ENCODE measurements at regions not wholly inside any gene's neighbourhood (a gene's known extent, or its start where the extent isn't known, plus 50 kb on each side); places are given as distances from the start of the nearest gene placed in this dataset.

DNA sequence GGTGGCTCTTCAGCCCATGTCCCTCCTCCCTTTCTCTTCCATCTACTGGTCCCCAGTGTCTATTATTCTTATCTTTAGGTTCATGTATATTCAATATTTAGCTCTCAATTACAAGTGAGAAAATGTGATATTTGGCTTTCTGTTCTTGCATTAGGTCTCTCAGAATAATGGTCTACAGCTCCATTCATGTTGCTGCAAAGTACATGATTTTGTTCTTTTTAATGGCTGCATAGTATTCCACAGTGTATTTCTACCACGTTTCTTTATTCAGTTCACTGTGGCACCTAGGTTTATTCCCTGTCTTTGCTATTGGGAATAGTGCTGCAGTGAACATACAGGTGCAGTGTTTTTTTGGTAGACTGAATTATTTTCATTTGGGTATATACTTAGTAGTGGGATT, 1308.8 kb downstream of the EFNA5 start:
- no peaks in the 10 kb centered on the region for H3K27me3 ChIP-seq
- WGBS, 2 donors = 67 to 74% methylated on average over 1 of the region's 1 CpG
- no peaks in the 10 kb centered on the region for H3K36me3 ChIP-seq
- H3K27ac ChIP-seq = no peak overlapping the region
- H3K4me1 ChIP-seq = no peaks in the 10 kb centered on the region
- DNase-seq = no peak
- H3K9me3 ChIP-seq = no peaks in the 10 kb centered on the region
- TF ChIP-seq POLR2AphosphoS5 (IDR thresholded peaks at IDR 0.05) (no peak), CTCF (IDR thresholded peaks at IDR 0.05) (no peak), EP300 (IDR thresholded peaks at IDR 0.05) (no peak), POLR2A (IDR thresholded peaks at IDR 0.05) (no peak)
- intact Hi-C loops (cut with DNase I) = no loop called here
- no peak overlapping the region for H3K4me3 ChIP-seq

GRCh38 chr5:106331415-106331814, 1339.3 kb downstream of the EFNA5 start:
- Histone ChIP-seq H3K4me3 (no peak overlapping the region), H3K4me1 (no peaks in the 10 kb centered on the region), H3K36me3 (no peaks in the 10 kb centered on the region), H3K27ac (no peak overlapping the region), H3K9me3 (no peaks in the 10 kb centered on the region), H3K27me3 (no peaks in the 10 kb centered on the region)
- intact Hi-C loops (cut with DNase I) = no loop called here
- no peak for DNase-seq
- TF ChIP-seq CTCF (IDR thresholded peaks at IDR 0.05) = no peak
- TF ChIP-seq POLR2A (IDR thresholded peaks at IDR 0.05) = no peak
- no peak for TF ChIP-seq POLR2AphosphoS5 (IDR thresholded peaks at IDR 0.05)
- TF ChIP-seq EP300 (IDR thresholded peaks at IDR 0.05) = no peak
- WGBS, 2 donors = 83 to 84% methylated on average over 2 of the region's 2 CpGs

- H3K9me3 ChIP-seq = no peaks in the 10 kb centered on the region
- 87 to 93% methylated on average over 2 of the region's 2 CpGs for WGBS, 2 donors
- no peaks in the 10 kb centered on the region for H3K27me3 ChIP-seq
- H3K36me3 ChIP-seq = no peaks in the 10 kb centered on the region
- H3K27ac ChIP-seq = no peak overlapping the region
- TF ChIP-seq EP300 (IDR thresholded peaks at IDR 0.05) (no peak), CTCF (IDR thresholded peaks at IDR 0.05) (no peak), POLR2A (IDR thresholded peaks at IDR 0.05) (no peak)
- no peak overlapping the region for H3K4me3 ChIP-seq
- intact Hi-C loops (cut with DNase I) = no loop called here
- no peak for DNase-seq
- no peaks in the 10 kb centered on the region for H3K4me1 ChIP-seq
Measured at GRCh38 chr5:106324356-106324755, 1346.4 kb downstream of the EFNA5 start.

GRCh38 chr5:106321242-106321641, 1349.5 kb downstream of the EFNA5 start:
- DNase-seq = no peak
- WGBS, 2 donors = 85 to 86% methylated on average over 6 of the region's 6 CpGs
- TF ChIP-seq EP300 (IDR thresholded peaks at IDR 0.05) = no peak
- no peak for TF ChIP-seq POLR2AphosphoS5 (IDR thresholded peaks at IDR 0.05)
- TF ChIP-seq CTCF (IDR thresholded peaks at IDR 0.05) = no peak
- no peak for TF ChIP-seq POLR2A (IDR thresholded peaks at IDR 0.05)
- Histone ChIP-seq H3K27me3 (no peaks in the 10 kb centered on the region), H3K36me3 (no peaks in the 10 kb centered on the region), H3K4me1 (no peaks in the 10 kb centered on the region), H3K4me3 (no peak overlapping the region), H3K27ac (no peak overlapping the region), H3K9me3 (no peaks in the 10 kb centered on the region)
- intact Hi-C loops (cut with DNase I) = no loop called here

DNA sequence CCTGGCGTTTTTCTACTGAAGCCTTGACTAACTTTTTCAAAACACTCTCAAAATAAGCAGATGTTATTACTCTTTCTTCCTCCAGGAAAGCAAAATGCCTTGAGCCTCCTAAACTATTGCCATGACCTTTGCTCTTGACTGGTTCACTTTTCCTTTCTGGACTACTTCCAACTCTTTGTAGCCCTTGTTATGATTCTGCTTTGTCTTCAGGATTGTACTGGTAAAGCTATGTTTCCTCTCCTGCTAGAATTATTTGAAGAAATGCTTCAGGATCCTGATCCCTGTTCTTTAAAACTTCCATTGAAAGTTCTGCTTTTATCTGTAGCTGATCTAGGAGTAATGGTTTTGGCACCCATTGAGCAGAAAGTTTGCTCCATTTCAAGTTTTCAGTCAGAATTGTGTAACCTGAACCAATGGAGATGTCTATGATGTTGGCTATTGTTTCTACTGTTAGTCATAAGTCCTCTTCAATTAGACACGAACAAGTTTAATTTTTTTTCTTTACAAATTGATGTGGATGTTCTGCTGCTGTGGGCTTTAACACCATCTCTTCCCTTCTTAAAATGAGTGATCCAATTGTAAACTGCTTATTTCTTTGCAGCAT, 1356.4 kb downstream of the EFNA5 start:
- TF ChIP-seq EP300 (IDR thresholded peaks at IDR 0.05) (no peak), CTCF (IDR thresholded peaks at IDR 0.05) (no peak)

More for the DNA sequence above, 1356.4 kb downstream of the EFNA5 start:
- Histone ChIP-seq H3K27ac (no peak overlapping the region), H3K4me1 (no peaks in the 10 kb centered on the region), H3K4me3 (no peak overlapping the region), H3K9me3 (no peaks in the 10 kb centered on the region), H3K36me3 (no peaks in the 10 kb centered on the region), H3K27me3 (no peaks in the 10 kb centered on the region)
- intact Hi-C loops (cut with DNase I) = no loop called here
- 44 to 59% methylated on average over 2 of the region's 2 CpGs for WGBS, 2 donors
- no peak for DNase-seq

Data from sigmoid colon (tissue), 6 donors.